Nephron progenitor cell (in vitro differentiated cells): ENCODE measurements at regions not wholly inside any gene's neighbourhood (a gene's known extent, or its start where the extent isn't known, plus 50 kb on each side); places are given as distances from the start of the nearest gene placed in this dataset.

Experiments used
- DNase-seq: peaks from one replicate; pipeline ENCODE4 v3.0.0; 2021
- H3K27ac Mint-ChIP-seq: 2 replicates; pipeline ENCODE4 v1.8.0; 2021; ENCODE audit warnings: mild to moderate bottlenecking, moderate library complexity, mixed read lengths
- H3K27me3 Mint-ChIP-seq: 2 replicates; pipeline ENCODE4 v1.8.0; 2021; ENCODE audit warnings: mild to moderate bottlenecking, low read depth, mixed read lengths; ENCODE audit not compliant: poor library complexity
- H3K36me3 Mint-ChIP-seq: 2 replicates; pipeline ENCODE4 v1.8.0; 2021; ENCODE audit warnings: low read depth, mixed read lengths
- H3K4me1 Mint-ChIP-seq: 2 replicates; pipeline ENCODE4 v1.8.0; 2021; ENCODE audit warnings: mixed read lengths
- H3K4me3 Mint-ChIP-seq: 2 replicates; pipeline ENCODE4 v1.8.0; 2021; ENCODE audit warnings: mild to moderate bottlenecking, moderate library complexity, mixed read lengths
- H3K9me3 Mint-ChIP-seq: 2 replicates; pipeline ENCODE4 v1.8.0; 2021; ENCODE audit warnings: mild to moderate bottlenecking, moderate library complexity, mixed read lengths
- TF ChIP-seq, protein P1 (sequence below): fragments of 200-600 bp; sonication (generic); IDR thresholded peaks from 2 replicates; pipeline ENCODE4 v1.5.0; 2021; ENCODE audit warnings: antibody characterized with exemption

- no peaks in the 10 kb centered on the region for H3K4me1 Mint-ChIP-seq
- no peak overlapping the region for H3K27ac Mint-ChIP-seq
Observed at GRCh38 chr13:81846771-81847170, 1505.8 kb upstream of the SPRY2 start.

DNA sequence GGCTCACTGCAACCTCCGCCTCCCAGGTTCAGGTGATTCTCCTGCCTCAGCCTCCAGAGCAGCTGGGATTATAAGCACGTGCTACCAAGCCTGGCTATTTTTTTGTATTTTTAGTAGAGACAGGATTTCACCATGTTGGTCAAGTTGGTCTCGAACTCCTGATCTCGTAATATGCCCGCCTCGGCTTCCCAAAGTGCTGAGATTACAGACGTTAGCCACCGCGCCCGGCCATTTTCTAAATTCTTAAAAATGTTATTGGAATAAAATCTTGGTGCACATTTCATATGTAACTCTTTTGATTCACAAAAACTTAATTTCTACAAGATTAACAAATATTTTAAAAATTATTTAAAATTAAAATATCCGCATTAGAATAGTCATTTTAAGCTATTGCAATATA is 1480.3 kb upstream of the SPRY2 start:
- Mint-ChIP-seq H3K27me3 (no peaks in the 10 kb centered on the region), H3K4me1 (no peaks in the 10 kb centered on the region), H3K27ac (no peak overlapping the region), H3K9me3 (no peaks in the 10 kb centered on the region), H3K4me3 (no peak overlapping the region), H3K36me3 (no peaks in the 10 kb centered on the region)
- DNase-seq: no peak
- TF ChIP-seq, protein P1, sequence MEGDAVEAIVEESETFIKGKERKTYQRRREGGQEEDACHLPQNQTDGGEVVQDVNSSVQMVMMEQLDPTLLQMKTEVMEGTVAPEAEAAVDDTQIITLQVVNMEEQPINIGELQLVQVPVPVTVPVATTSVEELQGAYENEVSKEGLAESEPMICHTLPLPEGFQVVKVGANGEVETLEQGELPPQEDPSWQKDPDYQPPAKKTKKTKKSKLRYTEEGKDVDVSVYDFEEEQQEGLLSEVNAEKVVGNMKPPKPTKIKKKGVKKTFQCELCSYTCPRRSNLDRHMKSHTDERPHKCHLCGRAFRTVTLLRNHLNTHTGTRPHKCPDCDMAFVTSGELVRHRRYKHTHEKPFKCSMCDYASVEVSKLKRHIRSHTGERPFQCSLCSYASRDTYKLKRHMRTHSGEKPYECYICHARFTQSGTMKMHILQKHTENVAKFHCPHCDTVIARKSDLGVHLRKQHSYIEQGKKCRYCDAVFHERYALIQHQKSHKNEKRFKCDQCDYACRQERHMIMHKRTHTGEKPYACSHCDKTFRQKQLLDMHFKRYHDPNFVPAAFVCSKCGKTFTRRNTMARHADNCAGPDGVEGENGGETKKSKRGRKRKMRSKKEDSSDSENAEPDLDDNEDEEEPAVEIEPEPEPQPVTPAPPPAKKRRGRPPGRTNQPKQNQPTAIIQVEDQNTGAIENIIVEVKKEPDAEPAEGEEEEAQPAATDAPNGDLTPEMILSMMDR: no peak

More at GRCh38 chr13:81846771-81847170, 1505.8 kb upstream of the SPRY2 start:
- no peaks in the 10 kb centered on the region for H3K36me3 Mint-ChIP-seq
- TF ChIP-seq, protein P1: no peak
- no peak for DNase-seq
- H3K4me3 Mint-ChIP-seq: no peak overlapping the region
- H3K27me3 Mint-ChIP-seq: no peaks in the 10 kb centered on the region
- H3K9me3 Mint-ChIP-seq: no peaks in the 10 kb centered on the region

DNA sequence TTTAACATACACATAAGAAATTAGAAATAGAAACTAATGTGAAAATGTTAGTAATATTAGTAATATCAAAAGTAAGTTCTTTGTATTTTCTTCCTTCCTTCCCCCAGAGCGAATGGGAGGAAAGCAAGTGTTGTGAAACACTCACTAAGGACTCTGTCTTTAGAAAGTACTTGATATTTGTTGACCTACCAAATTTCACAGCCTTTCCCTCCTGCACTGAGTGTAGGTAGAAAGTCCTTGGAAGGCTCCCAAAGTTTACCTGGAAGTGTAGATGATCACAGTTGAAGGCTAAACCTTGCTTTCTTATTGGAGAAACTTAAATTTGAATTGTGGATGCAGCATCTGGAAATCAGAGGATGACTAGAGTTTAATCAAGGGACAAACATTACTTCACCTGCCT is 1459.5 kb upstream of the SPRY2 start:
- no peaks in the 10 kb centered on the region for H3K36me3 Mint-ChIP-seq
- no peak overlapping the region for H3K4me3 Mint-ChIP-seq
- DNase-seq: no peak
- H3K4me1 Mint-ChIP-seq: no peaks in the 10 kb centered on the region
- no peaks in the 10 kb centered on the region for H3K27me3 Mint-ChIP-seq
- no peaks in the 10 kb centered on the region for H3K9me3 Mint-ChIP-seq
- TF ChIP-seq, protein P1: no peak
- no peak overlapping the region for H3K27ac Mint-ChIP-seq

DNA sequence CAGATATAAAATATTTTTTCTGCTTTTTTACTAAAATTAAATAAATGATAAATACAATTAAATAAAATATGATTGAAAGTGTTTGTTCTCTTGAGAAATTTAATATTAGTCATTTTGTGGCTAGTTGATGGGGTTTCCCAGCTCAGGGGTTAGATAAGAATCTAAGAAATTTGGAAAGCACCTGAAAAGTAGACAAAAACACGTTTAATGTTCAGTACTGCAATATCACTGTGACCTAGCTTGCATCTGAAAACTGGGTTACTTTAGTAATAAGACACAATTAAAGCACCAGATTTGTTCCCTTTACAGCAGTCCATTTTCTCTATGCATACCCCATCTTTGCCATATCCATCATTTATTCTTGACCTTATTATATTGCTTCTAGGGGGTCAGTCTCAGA is 1454.8 kb upstream of the SPRY2 start:
- H3K27me3 Mint-ChIP-seq: no peaks in the 10 kb centered on the region
- TF ChIP-seq, protein P1: no peak
- H3K27ac Mint-ChIP-seq: no peak overlapping the region
- H3K9me3 Mint-ChIP-seq: peaks cover 13% of the 10 kb centered on the region
- no peaks in the 10 kb centered on the region for H3K4me1 Mint-ChIP-seq
- DNase-seq: no peak
- H3K36me3 Mint-ChIP-seq: no peaks in the 10 kb centered on the region
- H3K4me3 Mint-ChIP-seq: no peak overlapping the region

GRCh38 chr13:81791641-81792040 is 1450.7 kb upstream of the SPRY2 start:
- DNase-seq: no peak
- Mint-ChIP-seq H3K4me3 (no peak overlapping the region), H3K27me3 (no peaks in the 10 kb centered on the region), H3K4me1 (no peaks in the 10 kb centered on the region), H3K36me3 (no peaks in the 10 kb centered on the region), H3K9me3 (peaks cover 20% of the 10 kb centered on the region), H3K27ac (no peak overlapping the region)
- TF ChIP-seq, protein P1: no peak

GRCh38 chr13:81781471-81781870 is 1440.5 kb upstream of the SPRY2 start:
- no peak overlapping the region for H3K27ac Mint-ChIP-seq
- no peaks in the 10 kb centered on the region for H3K36me3 Mint-ChIP-seq
- no peaks in the 10 kb centered on the region for H3K4me1 Mint-ChIP-seq
- H3K9me3 Mint-ChIP-seq: no peaks in the 10 kb centered on the region
- no peaks in the 10 kb centered on the region for H3K27me3 Mint-ChIP-seq
- TF ChIP-seq, protein P1: no peak
- DNase-seq: no peak
- H3K4me3 Mint-ChIP-seq: no peak overlapping the region
